Type B pancreatic cell (in vitro differentiated cells): ENCODE measurements at regions not wholly inside any gene's neighbourhood (a gene's known extent, or its start where the extent isn't known, plus 50 kb on each side); places are given as distances from the start of the nearest gene placed in this dataset.
A peak's percentile ranks its signal among the peaks of the same experiment; 100 is the strongest.

Experiments
- DNase-seq: peaks from one replicate; pipeline ENCODE4 v3.0.0; 2021; ENCODE audit warnings: mixed read lengths; ENCODE audit not compliant: unreplicated experiment; ENCODE audit errors: extremely low spot score
- H3K27ac Mint-ChIP-seq: 2 replicates; pipeline ENCODE4 v1.8.0; 2021; ENCODE audit warnings: mild to moderate bottlenecking, mixed read lengths
- H3K27me3 Mint-ChIP-seq: 2 replicates; pipeline ENCODE4 v1.8.0; 2021; ENCODE audit warnings: mixed read lengths
- H3K36me3 Mint-ChIP-seq: 2 replicates; pipeline ENCODE4 v1.8.0; 2021; ENCODE audit warnings: mixed read lengths
- H3K4me1 Mint-ChIP-seq: one replicate; pipeline ENCODE4 v1.8.0; 2021; ENCODE audit warnings: mixed read lengths; ENCODE audit not compliant: unreplicated experiment
- H3K4me3 Mint-ChIP-seq: 2 replicates; pipeline ENCODE4 v1.8.0; 2021; ENCODE audit warnings: mild to moderate bottlenecking, mixed read lengths
- H3K9me3 Mint-ChIP-seq: 2 replicates; pipeline ENCODE4 v1.8.0; 2021; ENCODE audit warnings: mixed read lengths
- CTCF ChIP-seq: fragments of 200-600 bp; sonication (generic); conservative IDR thresholded peaks from 2 replicates; pipeline ENCODE4 v1.5.0; 2021; ENCODE audit warnings: antibody characterized with exemption, mild to moderate bottlenecking

- H3K27me3 Mint-ChIP-seq = peaks cover 73% of the 10 kb centered on the region
- no peak for TF ChIP-seq CTCF
- H3K27ac Mint-ChIP-seq = peak overlapping the region; percentile 50
Measured at GRCh38 chr6:166005944-166006899, 161.4 kb downstream of the TBXT start.

GRCh38 chr6:166005401-166005943 is 162.2 kb downstream of the TBXT start:
- Mint-ChIP-seq H3K4me3 (peak overlapping the region; percentile 72), H3K36me3 (no peaks in the 10 kb centered on the region), H3K4me1 (peaks cover 34% of the 10 kb centered on the region), H3K27ac (no peak overlapping the region), H3K27me3 (peaks cover 67% of the 10 kb centered on the region), H3K9me3 (no peaks in the 10 kb centered on the region)
- no peak for TF ChIP-seq CTCF
- DNase-seq = no peak

More at GRCh38 chr6:166005944-166006899, 161.4 kb downstream of the TBXT start:
- peak overlapping the region; percentile 83 for H3K4me3 Mint-ChIP-seq
- peaks cover 36% of the 10 kb centered on the region for H3K4me1 Mint-ChIP-seq
- no peaks in the 10 kb centered on the region for H3K9me3 Mint-ChIP-seq
- H3K36me3 Mint-ChIP-seq = no peaks in the 10 kb centered on the region
- DNase-seq = no peak

- no peak for DNase-seq
- H3K27ac Mint-ChIP-seq = no peak overlapping the region
- H3K36me3 Mint-ChIP-seq = no peaks in the 10 kb centered on the region
- TF ChIP-seq CTCF = no peak
- no peaks in the 10 kb centered on the region for H3K9me3 Mint-ChIP-seq
- peaks cover 31% of the 10 kb centered on the region for H3K4me1 Mint-ChIP-seq
- no peak overlapping the region for H3K4me3 Mint-ChIP-seq
- H3K27me3 Mint-ChIP-seq = peaks cover 64% of the 10 kb centered on the region
Measured at GRCh38 chr6:166004876-166005275, 162.8 kb downstream of the TBXT start.

- no peak overlapping the region for H3K27ac Mint-ChIP-seq
- no peak overlapping the region for H3K4me3 Mint-ChIP-seq
- H3K4me1 Mint-ChIP-seq = peaks cover 31% of the 10 kb centered on the region
- no peaks in the 10 kb centered on the region for H3K9me3 Mint-ChIP-seq
- no peak for DNase-seq
- peaks cover 61% of the 10 kb centered on the region for H3K27me3 Mint-ChIP-seq
- no peak for TF ChIP-seq CTCF
- no peaks in the 10 kb centered on the region for H3K36me3 Mint-ChIP-seq
Measured at GRCh38 chr6:166004471-166004870, 163.2 kb downstream of the TBXT start.

GRCh38 chr6:166003569-166003968 is 164.1 kb downstream of the TBXT start:
- Mint-ChIP-seq H3K4me1 (peaks cover 31% of the 10 kb centered on the region), H3K36me3 (no peaks in the 10 kb centered on the region), H3K4me3 (no peak overlapping the region), H3K9me3 (no peaks in the 10 kb centered on the region), H3K27ac (peak overlapping the region; percentile 37), H3K27me3 (peaks cover 59% of the 10 kb centered on the region)
- no peak for DNase-seq
- TF ChIP-seq CTCF = no peak
